MCF 10A (cell line): ENCODE measurements at regions not wholly inside any gene's neighbourhood (a gene's known extent, or its start where the extent isn't known, plus 50 kb on each side); places are given as distances from the start of the nearest gene placed in this dataset.
"Not testable (repeated sequence)": the region's sequence is repeated elsewhere in the genome, so short reads cannot be mapped to it uniquely, and the experiment has no call there.

ENCODE experiments used
- BruUV-seq: library from RNA; stranded (reverse); fragments of 400-500 nt; replicated peaks from 2 replicates; lab custom pipeline; 2021; lab: Mats Ljungman, UMichigan
- CTCF ChIA-PET: fragments of 300-600 bp; sonication (Branson Sonifier 250); formaldehyde crosslinking; extraction: SDS; loops from one replicate; lab custom pipeline; 2021; ENCODE audit warnings: antibody characterized with exemption, inconsistent platforms; lab: Yijun Ruan, JAX
- POLR2A ChIA-PET: fragments of 300-600, 350-650 bp; sonication (Branson Sonifier 250); formaldehyde crosslinking; extraction: SDS; loops from one replicate; lab custom pipeline; 2020; ENCODE audit warnings: antibody characterized with exemption, inconsistent platforms; lab: Yijun Ruan, JAX
- DNase-seq: peaks from one replicate; pipeline ENCODE4 v3.0.0-alpha.2; 2018; ENCODE audit not compliant: unreplicated experiment
- H3K27ac Mint-ChIP-seq: one replicate; pipeline ENCODE4 v1.8.0; 2022; ENCODE audit warnings: mild to moderate bottlenecking, low read depth, mixed read lengths; ENCODE audit not compliant: unreplicated experiment
- H3K27me3 Mint-ChIP-seq: one replicate; pipeline ENCODE4 v1.8.0; 2022; ENCODE audit warnings: mixed read lengths; ENCODE audit not compliant: insufficient read depth, unreplicated experiment
- H3K36me3 Mint-ChIP-seq: one replicate; pipeline ENCODE4 v1.8.0; 2022; ENCODE audit warnings: mild to moderate bottlenecking, moderate library complexity, mixed read lengths; ENCODE audit not compliant: insufficient read depth, unreplicated experiment
- H3K4me1 Mint-ChIP-seq: one replicate; pipeline ENCODE4 v1.8.0; 2022; ENCODE audit warnings: mixed read lengths; ENCODE audit not compliant: insufficient read depth, unreplicated experiment
- H3K4me3 Mint-ChIP-seq: one replicate; pipeline ENCODE4 v1.8.0; 2022; ENCODE audit warnings: mild to moderate bottlenecking, moderate library complexity, mixed read lengths; ENCODE audit not compliant: unreplicated experiment
- H3K9me3 Mint-ChIP-seq: one replicate; pipeline ENCODE4 v1.8.0; 2022; ENCODE audit warnings: mixed read lengths; ENCODE audit not compliant: unreplicated experiment
- intact Hi-C: fragments of 100-400 bp; cut with micrococcal nuclease; formaldehyde crosslinking; loops from 2 replicates; pipeline ENCODE4 v1.14.1; 2022
- TF ChIP-seq, protein P1 (sequence below): fragments of 200-600 bp; IDR thresholded peaks from one replicate; pipeline ENCODE4 v1.8.0; 2022; ENCODE audit warnings: antibody characterized with exemption, mild to moderate bottlenecking; ENCODE audit not compliant: unreplicated experiment

GRCh38 chr14:105731221-105731985, 205.0 kb downstream of the TMEM121 start:
- POLR2A ChIA-PET, H3K27me3 Mint-ChIP-seq, DNase-seq, H3K4me1 Mint-ChIP-seq, BruUV-seq, H3K4me3 Mint-ChIP-seq, intact Hi-C loops, H3K27ac Mint-ChIP-seq, H3K36me3 Mint-ChIP-seq: not testable (repeated sequence)
- H3K9me3 Mint-ChIP-seq = peaks cover 12% of the 10 kb centered on the region
- CTCF ChIA-PET = interaction anchor here (0.6 kb wide), 1 partner anchor 526 kb away, joined by 5 read pairs; no protein-coding TSS in a partner anchor

DNA sequence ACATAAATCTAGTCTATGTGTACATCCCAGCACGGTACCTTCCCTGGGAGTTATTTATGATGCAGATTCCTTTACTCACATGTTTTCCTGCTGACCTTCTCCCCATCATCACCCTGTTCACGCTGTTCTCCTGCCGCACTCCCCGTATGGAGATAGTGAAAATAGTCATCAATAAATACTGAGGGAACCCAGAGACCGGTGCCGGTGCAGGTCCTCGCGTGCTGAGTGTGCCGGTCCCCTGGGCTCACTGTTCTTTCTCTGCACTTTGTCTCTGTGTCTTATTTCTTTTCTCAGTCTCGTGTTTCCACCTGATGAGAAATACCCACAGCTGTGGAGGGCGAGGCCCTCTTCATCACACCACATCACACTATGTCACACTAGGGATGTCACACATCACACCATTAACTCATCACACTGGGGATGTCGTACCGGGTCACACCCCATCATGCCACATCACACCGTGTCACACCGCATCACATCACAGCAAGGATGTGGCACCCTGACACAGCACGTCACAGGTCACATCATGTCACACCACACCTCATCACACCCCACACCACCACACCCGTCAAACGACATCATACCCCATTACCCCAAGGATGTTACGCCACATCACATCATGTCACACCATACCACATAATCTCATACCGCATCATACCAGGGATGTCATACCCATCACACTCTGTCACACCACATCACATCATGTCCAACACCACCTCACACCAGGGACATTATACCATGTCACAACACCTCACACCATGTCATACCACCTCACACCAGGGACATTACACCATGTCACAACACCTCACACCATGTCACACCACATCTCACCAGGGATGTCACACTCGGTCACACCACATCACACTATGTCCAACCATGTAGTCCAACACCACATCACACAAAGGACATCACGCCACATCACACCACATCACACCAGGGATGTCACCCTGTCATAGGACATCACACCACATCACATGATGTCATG, 207.0 kb downstream of the TMEM121 start:
- Mint-ChIP-seq H3K4me3 (no peak overlapping the region), H3K9me3 (peaks cover 19% of the 10 kb centered on the region), H3K36me3 (peaks cover 12% of the 10 kb centered on the region), H3K27ac (no peak overlapping the region), H3K27me3 (no peaks in the 10 kb centered on the region), H3K4me1 (no peaks in the 10 kb centered on the region)
- POLR2A ChIA-PET = no interaction called here
- no peak for DNase-seq
- intact Hi-C loops = no loop called here
- no TSS peak for BruUV-seq
- CTCF ChIA-PET = no interaction called here
- TF ChIP-seq, protein P1, sequence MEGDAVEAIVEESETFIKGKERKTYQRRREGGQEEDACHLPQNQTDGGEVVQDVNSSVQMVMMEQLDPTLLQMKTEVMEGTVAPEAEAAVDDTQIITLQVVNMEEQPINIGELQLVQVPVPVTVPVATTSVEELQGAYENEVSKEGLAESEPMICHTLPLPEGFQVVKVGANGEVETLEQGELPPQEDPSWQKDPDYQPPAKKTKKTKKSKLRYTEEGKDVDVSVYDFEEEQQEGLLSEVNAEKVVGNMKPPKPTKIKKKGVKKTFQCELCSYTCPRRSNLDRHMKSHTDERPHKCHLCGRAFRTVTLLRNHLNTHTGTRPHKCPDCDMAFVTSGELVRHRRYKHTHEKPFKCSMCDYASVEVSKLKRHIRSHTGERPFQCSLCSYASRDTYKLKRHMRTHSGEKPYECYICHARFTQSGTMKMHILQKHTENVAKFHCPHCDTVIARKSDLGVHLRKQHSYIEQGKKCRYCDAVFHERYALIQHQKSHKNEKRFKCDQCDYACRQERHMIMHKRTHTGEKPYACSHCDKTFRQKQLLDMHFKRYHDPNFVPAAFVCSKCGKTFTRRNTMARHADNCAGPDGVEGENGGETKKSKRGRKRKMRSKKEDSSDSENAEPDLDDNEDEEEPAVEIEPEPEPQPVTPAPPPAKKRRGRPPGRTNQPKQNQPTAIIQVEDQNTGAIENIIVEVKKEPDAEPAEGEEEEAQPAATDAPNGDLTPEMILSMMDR = no peak

DNA sequence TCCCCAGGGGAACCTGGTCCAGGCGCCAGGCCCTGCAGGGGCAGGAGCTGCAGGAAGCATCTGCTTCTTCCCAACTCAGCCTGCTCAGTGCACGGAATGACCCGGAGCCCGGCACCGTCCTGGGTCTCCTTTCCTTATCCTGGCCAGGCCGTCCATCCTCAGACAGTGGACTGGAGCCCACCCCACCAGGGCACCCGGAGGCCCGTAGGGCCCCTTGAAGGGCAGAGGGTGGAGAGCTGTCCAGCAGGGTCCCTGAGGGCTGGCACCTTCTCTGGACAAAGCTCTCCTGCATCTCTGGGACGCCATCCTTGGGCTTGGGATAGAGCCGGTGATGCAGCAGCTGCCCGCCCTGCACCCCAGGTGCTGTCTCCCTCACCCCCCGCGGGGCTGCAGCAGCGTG, 207.9 kb downstream of the TMEM121 start:
- H3K27me3 Mint-ChIP-seq, H3K4me1 Mint-ChIP-seq, POLR2A ChIA-PET, H3K27ac Mint-ChIP-seq, CTCF ChIA-PET, BruUV-seq, intact Hi-C loops, H3K4me3 Mint-ChIP-seq, DNase-seq: not testable (repeated sequence)
- peaks cover 12% of the 10 kb centered on the region for H3K36me3 Mint-ChIP-seq
- peaks cover 19% of the 10 kb centered on the region for H3K9me3 Mint-ChIP-seq

DNA sequence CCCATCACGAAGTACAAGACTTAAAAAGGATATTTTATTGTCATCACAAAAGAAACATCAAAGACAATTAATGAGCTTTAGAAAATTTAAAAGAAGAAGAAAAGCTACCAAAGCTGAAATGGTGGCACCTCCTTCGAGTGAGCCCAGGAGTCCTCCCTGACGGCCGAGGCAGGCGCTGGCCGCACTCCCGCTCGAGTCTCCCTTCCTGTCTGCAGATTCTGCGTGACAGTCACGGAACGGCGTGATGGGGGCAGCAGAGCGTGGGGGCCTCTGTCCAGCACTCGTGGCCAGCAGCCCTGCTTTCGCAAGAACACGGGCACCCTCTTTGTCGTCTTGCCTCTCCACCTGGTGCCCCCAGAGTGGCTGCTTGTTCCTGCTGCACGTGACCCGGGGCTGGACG, 209.9 kb downstream of the TMEM121 start:
- peaks cover 19% of the 10 kb centered on the region for H3K9me3 Mint-ChIP-seq
- BruUV-seq, POLR2A ChIA-PET, H3K4me3 Mint-ChIP-seq, H3K27ac Mint-ChIP-seq, H3K4me1 Mint-ChIP-seq, CTCF ChIA-PET, H3K27me3 Mint-ChIP-seq, DNase-seq, intact Hi-C loops: not testable (repeated sequence)
- peaks cover 12% of the 10 kb centered on the region for H3K36me3 Mint-ChIP-seq

DNA sequence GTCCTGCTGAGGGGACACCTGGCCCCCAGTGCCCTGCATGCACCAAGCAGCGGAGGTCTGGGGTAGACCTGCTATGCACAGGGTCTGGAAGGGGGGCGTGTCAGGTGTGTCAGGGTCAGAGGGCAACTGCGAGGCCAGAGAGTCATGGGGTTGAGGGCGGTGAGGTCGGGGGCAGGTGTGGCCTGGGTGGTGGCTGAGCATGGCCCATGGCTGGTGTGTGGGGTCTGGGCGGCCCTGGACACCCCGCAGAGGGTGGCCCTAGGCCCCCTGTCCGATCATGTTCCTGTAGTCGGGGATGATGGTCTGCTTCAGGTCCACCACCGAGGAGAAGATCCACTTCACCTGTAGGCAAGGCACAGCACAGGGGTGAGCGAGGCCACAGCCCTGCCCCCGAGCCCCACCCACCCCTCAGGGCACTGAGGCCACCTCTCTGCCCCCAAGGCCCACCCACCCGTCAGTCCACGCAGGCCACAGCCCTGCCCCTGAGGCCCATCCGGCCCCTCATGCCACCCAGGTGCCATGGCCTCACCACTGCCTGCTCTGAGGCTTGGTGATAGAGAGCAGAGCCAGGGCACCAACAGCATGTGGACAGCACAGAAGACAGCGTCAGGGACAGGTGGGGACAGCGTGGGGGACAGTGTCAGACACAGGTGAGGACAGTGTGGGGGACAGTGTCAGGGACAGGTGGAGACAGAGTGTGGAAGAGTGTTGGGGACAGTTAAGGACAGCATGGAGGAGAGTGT, 211.3 kb downstream of the TMEM121 start:
- H3K4me1 Mint-ChIP-seq = no peaks in the 10 kb centered on the region
- no peaks in the 10 kb centered on the region for H3K27me3 Mint-ChIP-seq

More for the DNA sequence above, 211.3 kb downstream of the TMEM121 start:
- H3K9me3 Mint-ChIP-seq = peaks cover 25% of the 10 kb centered on the region
- TF ChIP-seq, protein P1 = no peak
- H3K27ac Mint-ChIP-seq = no peak overlapping the region
- DNase-seq = no peak
- H3K4me3 Mint-ChIP-seq = no peak overlapping the region
- intact Hi-C loops = no loop called here
- ChIA-PET POLR2A (no interaction called here), CTCF (no interaction called here)
- H3K36me3 Mint-ChIP-seq = peaks cover 12% of the 10 kb centered on the region
- no TSS peak for BruUV-seq
